Fibroblast of lung (primary cell): ENCODE measurements at regions not wholly inside any gene's neighbourhood (a gene's known extent, or its start where the extent isn't known, plus 50 kb on each side); places are given as distances from the start of the nearest gene placed in this dataset.
A peak's percentile ranks its signal among the peaks of the same experiment; 100 is the strongest.
"Not testable (repeated sequence)": the region's sequence is repeated elsewhere in the genome, so short reads cannot be mapped to it uniquely, and the experiment has no call there.

Experiments used
- DNase-seq, 2 donors: peaks; one replicate each; pipeline versions ENCODE4 v3.0.0 to v3.0.0-alpha.2; 2010; ENCODE audit warnings: low read depth in 2 of 2
- H2AFZ ChIP-seq: 2 replicates; pipeline ENCODE4 v1.5.1; 2012; ENCODE audit warnings: low read length, control low read depth, inconsistent platforms
- H3K27ac ChIP-seq: 2 replicates; pipeline ENCODE4 v1.5.1; 2011; ENCODE audit warnings: low read length, control low read depth; ENCODE audit not compliant: insufficient read depth
- H3K27me3 ChIP-seq: 2 replicates; pipeline ENCODE4 v1.5.1; 2011; ENCODE audit warnings: mild to moderate bottlenecking, low read length; ENCODE audit not compliant: control insufficient read depth, insufficient read depth
- H3K36me3 ChIP-seq: 2 replicates; pipeline ENCODE4 v1.5.1; 2011; ENCODE audit warnings: low read length; ENCODE audit not compliant: control insufficient read depth, insufficient read depth
- H3K4me1 ChIP-seq: 2 replicates; pipeline ENCODE4 v1.5.1; 2011; ENCODE audit warnings: low read length; ENCODE audit not compliant: control insufficient read depth, insufficient read depth; ENCODE audit errors: extremely low read depth
- H3K4me2 ChIP-seq: 2 replicates; pipeline ENCODE4 v1.5.1; 2011; ENCODE audit warnings: low read length, control low read depth; ENCODE audit not compliant: insufficient read depth; ENCODE audit errors: extremely low read depth
- H3K4me3 ChIP-seq, 4 experiments: fragments of 200-600 bp in 1 of 4; sonication (generic) in 1 of 4; replicated peaks in 1 of 4; 2 replicates each; pipeline ENCODE4 v1.5.1; 2011 to 2016; ENCODE audit warnings: low read length in 4 of 4, low read depth in 3 of 4, mild to moderate bottlenecking in 3 of 4, control low read depth in 2 of 4, inconsistent platforms in 1 of 4, mixed read lengths in 1 of 4; ENCODE audit not compliant: insufficient read depth in 1 of 4; ENCODE audit errors: control extremely low read depth in 1 of 4
- H3K79me2 ChIP-seq: 2 replicates; pipeline ENCODE4 v1.5.1; 2012; ENCODE audit warnings: mild to moderate bottlenecking, low read length, inconsistent platforms; ENCODE audit not compliant: control insufficient read depth, insufficient read depth
- H3K9ac ChIP-seq: 2 replicates; pipeline ENCODE4 v1.5.1; 2011; ENCODE audit warnings: mild to moderate bottlenecking, low read length, control low read depth; ENCODE audit not compliant: insufficient read depth
- H3K9me3 ChIP-seq: 2 replicates; pipeline ENCODE4 v1.5.1; 2012; ENCODE audit warnings: low read depth, low read length; ENCODE audit not compliant: control insufficient read depth, insufficient read depth
- H4K20me1 ChIP-seq: 2 replicates; pipeline ENCODE4 v1.5.1; 2011; ENCODE audit warnings: low read length; ENCODE audit not compliant: control insufficient read depth, insufficient read depth; ENCODE audit errors: extremely low read depth
- CTCF ChIP-seq, 2 donors: IDR thresholded peaks in 1 of 2; conservative IDR thresholded peaks in 1 of 2; 1 replicate in 1 of 2; 2 replicates in 1 of 2; pipeline ENCODE4 v1.5.1; 2011 to 2012; ENCODE audit warnings: low read length in 2 of 2, control low read depth in 1 of 2, inconsistent platforms in 1 of 2, low read depth in 1 of 2, mild to moderate bottlenecking in 1 of 2
- EZH2 ChIP-seq: IDR thresholded peaks from 2 replicates; pipeline ENCODE4 v1.5.1; 2012; ENCODE audit warnings: low read length, control low read depth, mild to moderate bottlenecking; ENCODE audit errors: missing control alignments

- Histone ChIP-seq H4K20me1 (no peaks in the 10 kb centered on the region), H3K9me3 (no peaks in the 10 kb centered on the region), H3K4me3 (no peak overlapping the region), H3K9ac (no peak overlapping the region), H3K4me2 (no peak overlapping the region), H3K4me1 (no peaks in the 10 kb centered on the region), H3K27ac (no peak overlapping the region), H3K27me3 (no peaks in the 10 kb centered on the region), H2AFZ (no peak overlapping the region), H3K36me3 (no peaks in the 10 kb centered on the region), H3K79me2 (no peaks in the 10 kb centered on the region)
- peak; percentile 29 to 49 for DNase-seq
- no peak for TF ChIP-seq EZH2
- TF ChIP-seq CTCF (conservative IDR thresholded peaks at IDR 0.05 in 1 of 2, IDR thresholded peaks at IDR 0.05 in 1 of 2; ENCODE audit: low read depth in 1 of 2, low read length in 2 of 2), result no peak
These were observed 61.6 kb upstream of the SPP1 start for GRCh38 chr4:87913896-87914295.

- no peaks in the 10 kb centered on the region for H3K79me2 ChIP-seq
- no peak overlapping the region for H3K4me3 ChIP-seq
- no peak overlapping the region for H3K9ac ChIP-seq
- H2AFZ ChIP-seq, result no peak overlapping the region
- H4K20me1 ChIP-seq, result no peaks in the 10 kb centered on the region
- no peaks in the 10 kb centered on the region for H3K27me3 ChIP-seq
- no peaks in the 10 kb centered on the region for H3K36me3 ChIP-seq
- H3K4me1 ChIP-seq, result no peaks in the 10 kb centered on the region
- TF ChIP-seq EZH2, result no peak
- no peak for TF ChIP-seq CTCF (conservative IDR thresholded peaks at IDR 0.05 in 1 of 2, IDR thresholded peaks at IDR 0.05 in 1 of 2; ENCODE audit: low read depth in 1 of 2, low read length in 2 of 2)
- H3K4me2 ChIP-seq, result no peak overlapping the region
- no peak for DNase-seq
- no peak overlapping the region for H3K27ac ChIP-seq
- no peaks in the 10 kb centered on the region for H3K9me3 ChIP-seq
These were observed 59.9 kb upstream of the SPP1 start for GRCh38 chr4:87915621-87916020.

GRCh38 chr4:87916626-87917025 is 58.9 kb upstream of the SPP1 start:
- H3K36me3 ChIP-seq, result no peaks in the 10 kb centered on the region
- H3K27me3 ChIP-seq, result no peaks in the 10 kb centered on the region
- DNase-seq, result peak in 1 of 2 donors; percentile 66

GRCh38 chr4:87917911-87918310 is 57.6 kb upstream of the SPP1 start:
- H4K20me1 ChIP-seq, H3K36me3 ChIP-seq, H3K79me2 ChIP-seq, H3K27me3 ChIP-seq, H3K9ac ChIP-seq, H3K9me3 ChIP-seq, H2AFZ ChIP-seq, H3K27ac ChIP-seq, DNase-seq, H3K4me3 ChIP-seq, H3K4me2 ChIP-seq, H3K4me1 ChIP-seq: not testable (repeated sequence)

More at GRCh38 chr4:87916626-87917025, 58.9 kb upstream of the SPP1 start:
- TF ChIP-seq EZH2 (no peak), CTCF (conservative IDR thresholded peaks at IDR 0.05 in 1 of 2, IDR thresholded peaks at IDR 0.05 in 1 of 2; ENCODE audit: low read depth in 1 of 2, low read length in 2 of 2) (no peak)
- Histone ChIP-seq H2AFZ (no peak overlapping the region), H3K4me3 (no peak overlapping the region), H3K27ac (no peak overlapping the region), H3K79me2 (no peaks in the 10 kb centered on the region), H3K4me2 (no peak overlapping the region), H4K20me1 (no peaks in the 10 kb centered on the region), H3K9me3 (no peaks in the 10 kb centered on the region), H3K9ac (no peak overlapping the region), H3K4me1 (no peaks in the 10 kb centered on the region)
